Liver (tissue), 8 donors: ENCODE measurements at regions not wholly inside any gene's neighbourhood (a gene's known extent, or its start where the extent isn't known, plus 50 kb on each side); places are given as distances from the start of the nearest gene placed in this dataset.

Experiments used
- DNase-seq: peaks from one replicate; pipeline ENCODE4 v3.0.0-alpha.2; 2017; ENCODE audit warnings: low spot score
- H3K27ac ChIP-seq, 2 donors: one replicate each; pipeline ENCODE4 v1.7.0; 2013; ENCODE audit warnings: inconsistent platforms in 2 of 2, low read length in 2 of 2, control low read depth in 1 of 2, low read depth in 1 of 2, mild to moderate bottlenecking in 1 of 2
- H3K27me3 ChIP-seq, 4 donors: one replicate each; pipeline versions ENCODE4 v1.6.1 to v1.7.0; 2013; ENCODE audit warnings: low read length in 3 of 4, inconsistent platforms in 1 of 4, mild to moderate bottlenecking in 1 of 4, moderate library complexity in 1 of 4; ENCODE audit not compliant: control insufficient read depth in 4 of 4, insufficient read depth in 4 of 4
- H3K36me3 ChIP-seq, 4 donors: one replicate each; pipeline versions ENCODE4 v1.6.1 to v1.7.0; 2013; ENCODE audit warnings: low read length in 3 of 4, mild to moderate bottlenecking in 3 of 4, low read depth in 1 of 4, moderate library complexity in 1 of 4; ENCODE audit not compliant: control insufficient read depth in 4 of 4, insufficient read depth in 3 of 4
- H3K4me1 ChIP-seq, 4 donors: one replicate each; pipeline versions ENCODE4 v1.6.1 to v1.7.0; 2013; ENCODE audit warnings: low read length in 3 of 4, mild to moderate bottlenecking in 3 of 4, moderate library complexity in 1 of 4; ENCODE audit not compliant: control insufficient read depth in 4 of 4, insufficient read depth in 4 of 4
- H3K4me3 ChIP-seq, 3 donors: one replicate each; pipeline versions ENCODE4 v1.6.1 to v1.7.0; 2013; ENCODE audit warnings: low read length in 3 of 3, control low read depth in 1 of 3, low read depth in 1 of 3, mild to moderate bottlenecking in 1 of 3
- H3K9ac ChIP-seq, 2 donors: one replicate each; pipeline ENCODE4 v1.7.0; 2013; ENCODE audit warnings: low read length in 2 of 2, mild to moderate bottlenecking in 2 of 2, moderate library complexity in 2 of 2, control low read depth in 1 of 2, low read depth in 1 of 2
- H3K9me3 ChIP-seq, 4 donors: one replicate each; pipeline versions ENCODE4 v1.6.1 to v1.7.0; 2013; ENCODE audit warnings: low read length in 3 of 4; ENCODE audit not compliant: control insufficient read depth in 4 of 4
- EGR1 ChIP-seq, 2 donors: IDR thresholded peaks; 2 replicates each; pipeline ENCODE4 v1.6.1; 2016 to 2018; ENCODE audit warnings: antibody characterized with exemption in 2 of 2, low read depth in 2 of 2
- FOXA1 ChIP-seq: IDR thresholded peaks from 2 replicates; pipeline ENCODE4 v1.6.1; 2016; ENCODE audit warnings: antibody characterized with exemption
- FOXA2 ChIP-seq: IDR thresholded peaks from 2 replicates; pipeline ENCODE4 v1.6.1; 2016; ENCODE audit warnings: antibody characterized with exemption
- GABPA ChIP-seq, 2 donors: IDR thresholded peaks in 1 of 2; conservative IDR thresholded peaks in 1 of 2; 2 replicates each; pipeline ENCODE4 v1.6.1; 2016; ENCODE audit warnings: antibody characterized with exemption in 2 of 2, mild to moderate bottlenecking in 1 of 2, moderate library complexity in 1 of 2
- HNF4A ChIP-seq, 2 donors: conservative IDR thresholded peaks; 2 replicates each; pipeline ENCODE4 v1.6.1; 2016; ENCODE audit warnings: antibody characterized with exemption in 2 of 2, mild to moderate bottlenecking in 2 of 2
- HNF4G ChIP-seq: IDR thresholded peaks from 2 replicates; pipeline ENCODE4 v1.6.1; 2016; ENCODE audit warnings: antibody characterized with exemption
- JUND ChIP-seq, 2 donors: IDR thresholded peaks; 2 replicates each; pipeline ENCODE4 v1.6.1; 2016; ENCODE audit warnings: antibody characterized with exemption in 2 of 2
- NR2F2 ChIP-seq: IDR thresholded peaks from 2 replicates; pipeline ENCODE4 v1.6.1; 2016; ENCODE audit warnings: antibody characterized with exemption
- RAD21 ChIP-seq, 2 donors: IDR thresholded peaks; 2 replicates each; pipeline ENCODE4 v1.6.1; 2016; ENCODE audit warnings: antibody characterized with exemption in 2 of 2, mild to moderate bottlenecking in 2 of 2
- RXRA ChIP-seq, 2 donors: IDR thresholded peaks; 2 replicates each; pipeline ENCODE4 v1.6.1; 2017 to 2018; ENCODE audit warnings: antibody characterized with exemption in 2 of 2, mild to moderate bottlenecking in 1 of 2
- SP1 ChIP-seq: IDR thresholded peaks from 2 replicates; pipeline ENCODE4 v1.6.1; 2018; ENCODE audit warnings: antibody characterized with exemption, mild to moderate bottlenecking
- TAF1 ChIP-seq: conservative IDR thresholded peaks from 2 replicates; pipeline ENCODE4 v1.6.1; 2016; ENCODE audit warnings: antibody characterized with exemption, mild to moderate bottlenecking
- YY1 ChIP-seq: IDR thresholded peaks from 2 replicates; pipeline ENCODE4 v1.6.1; 2016; ENCODE audit warnings: antibody characterized with exemption, mild to moderate bottlenecking
- WGBS: extraction: QIAGEN DNeasy Blood & Tissue Kit; methylation state at CpG from one replicate; pipeline ENCODE4 v1.1.7; 2013; 5-methylcytosine and 5-hydroxymethylcytosine counted together
- TF ChIP-seq, protein P1 (sequence below): IDR thresholded peaks from 2 replicates; pipeline ENCODE4 v1.6.1; 2016; ENCODE audit warnings: antibody characterized with exemption, mild to moderate bottlenecking
- TF ChIP-seq, protein P2 (sequence below): IDR thresholded peaks from 2 replicates; pipeline ENCODE4 v1.6.1; 2016; ENCODE audit warnings: antibody characterized with exemption
- TF ChIP-seq, protein P3 (sequence below): IDR thresholded peaks from 2 replicates; pipeline ENCODE4 v1.6.1; 2016; ENCODE audit warnings: antibody characterized with exemption
- TF ChIP-seq, protein P4 (sequence below): fragments of 150-350 bp; IDR thresholded peaks from 2 replicates; pipeline ENCODE4 v1.5.1; 2017; ENCODE audit warnings: improper control_type of control experiment, low read depth, low read length; ENCODE audit not compliant: missing input control
- TF ChIP-seq, protein P5 (sequence below): IDR thresholded peaks from 2 replicates; pipeline ENCODE4 v1.6.1; 2016; ENCODE audit warnings: antibody characterized with exemption
- donor health status: healthy.
- donor health status: healthy.
- donor health status: healthy.
- donor health status: healthy.
- donor health status: healthy.

DNA sequence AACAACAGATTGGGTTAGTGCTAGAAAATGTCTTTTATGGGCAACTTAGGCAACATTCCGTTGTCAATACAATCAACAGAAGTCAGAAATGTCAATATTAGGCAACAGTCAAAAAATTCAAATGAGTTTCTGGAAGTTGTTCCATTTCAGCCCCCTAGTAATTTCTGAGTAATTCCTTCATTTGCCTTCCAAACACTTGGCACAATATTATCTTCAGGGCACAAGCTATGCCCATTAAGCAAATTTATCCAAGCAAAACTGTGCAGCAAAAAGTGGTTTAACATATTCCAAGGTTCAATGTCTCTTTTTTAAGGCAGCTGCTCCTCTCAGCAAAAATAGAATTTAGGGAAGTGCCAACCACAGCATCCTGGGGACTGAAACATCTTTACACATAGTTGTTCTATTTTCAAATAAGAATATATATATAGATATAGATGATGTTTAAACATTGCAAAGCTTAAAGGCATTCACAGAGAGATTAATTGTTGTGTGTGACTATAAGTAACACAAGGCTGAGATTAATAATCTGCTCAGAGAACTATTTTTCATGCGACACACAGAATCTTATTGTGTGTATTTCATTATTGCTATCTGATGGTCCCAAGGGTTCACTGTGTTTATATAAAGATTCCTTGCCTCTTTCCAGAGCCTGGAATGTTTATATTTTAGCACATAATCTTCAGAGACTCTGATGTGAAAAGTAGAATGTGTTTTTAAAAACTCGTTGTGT lies 75.2 kb upstream of the ADTRP start:
- Histone ChIP-seq H3K9me3 (no peaks in the 10 kb centered on the region), H3K27me3 (no peaks in the 10 kb centered on the region), H3K27ac (peak overlapping the region; percentile 93 to 99), H3K36me3 (no peaks in the 10 kb centered on the region), H3K4me1 (peaks cover 3 to 25% (median 19%) of the 10 kb centered on the region in 4 donors), H3K4me3 (no peak overlapping the region), H3K9ac (no peak overlapping the region)
- TF ChIP-seq, protein P1, sequence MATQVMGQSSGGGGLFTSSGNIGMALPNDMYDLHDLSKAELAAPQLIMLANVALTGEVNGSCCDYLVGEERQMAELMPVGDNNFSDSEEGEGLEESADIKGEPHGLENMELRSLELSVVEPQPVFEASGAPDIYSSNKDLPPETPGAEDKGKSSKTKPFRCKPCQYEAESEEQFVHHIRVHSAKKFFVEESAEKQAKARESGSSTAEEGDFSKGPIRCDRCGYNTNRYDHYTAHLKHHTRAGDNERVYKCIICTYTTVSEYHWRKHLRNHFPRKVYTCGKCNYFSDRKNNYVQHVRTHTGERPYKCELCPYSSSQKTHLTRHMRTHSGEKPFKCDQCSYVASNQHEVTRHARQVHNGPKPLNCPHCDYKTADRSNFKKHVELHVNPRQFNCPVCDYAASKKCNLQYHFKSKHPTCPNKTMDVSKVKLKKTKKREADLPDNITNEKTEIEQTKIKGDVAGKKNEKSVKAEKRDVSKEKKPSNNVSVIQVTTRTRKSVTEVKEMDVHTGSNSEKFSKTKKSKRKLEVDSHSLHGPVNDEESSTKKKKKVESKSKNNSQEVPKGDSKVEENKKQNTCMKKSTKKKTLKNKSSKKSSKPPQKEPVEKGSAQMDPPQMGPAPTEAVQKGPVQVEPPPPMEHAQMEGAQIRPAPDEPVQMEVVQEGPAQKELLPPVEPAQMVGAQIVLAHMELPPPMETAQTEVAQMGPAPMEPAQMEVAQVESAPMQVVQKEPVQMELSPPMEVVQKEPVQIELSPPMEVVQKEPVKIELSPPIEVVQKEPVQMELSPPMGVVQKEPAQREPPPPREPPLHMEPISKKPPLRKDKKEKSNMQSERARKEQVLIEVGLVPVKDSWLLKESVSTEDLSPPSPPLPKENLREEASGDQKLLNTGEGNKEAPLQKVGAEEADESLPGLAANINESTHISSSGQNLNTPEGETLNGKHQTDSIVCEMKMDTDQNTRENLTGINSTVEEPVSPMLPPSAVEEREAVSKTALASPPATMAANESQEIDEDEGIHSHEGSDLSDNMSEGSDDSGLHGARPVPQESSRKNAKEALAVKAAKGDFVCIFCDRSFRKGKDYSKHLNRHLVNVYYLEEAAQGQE, result peak; percentile 50
- TF ChIP-seq RXRA (IDR thresholded peaks at IDR 0.05) (peak; percentile 78 to 81), YY1 (peak; percentile 50), NR2F2 (no peak), HNF4A (conservative IDR thresholded peaks at IDR 0.05) (peak; percentile 88 to 90), HNF4G (peak; percentile 80), FOXA1 (peak; percentile 19), TAF1 (no peak), FOXA2 (peak; percentile 62), GABPA (IDR thresholded peaks at IDR 0.05 in 1 of 2, conservative IDR thresholded peaks at IDR 0.05 in 1 of 2) (no peak), JUND (IDR thresholded peaks at IDR 0.05) (peak; percentile 66 to 82), SP1 (peak; percentile 92), RAD21 (IDR thresholded peaks at IDR 0.05) (peak; percentile 50 to 68), EGR1 (IDR thresholded peaks at IDR 0.05; ENCODE audit: low read depth in 2 of 2) (peak in 1 of 2 donors; percentile 82)
- TF ChIP-seq, protein P2, sequence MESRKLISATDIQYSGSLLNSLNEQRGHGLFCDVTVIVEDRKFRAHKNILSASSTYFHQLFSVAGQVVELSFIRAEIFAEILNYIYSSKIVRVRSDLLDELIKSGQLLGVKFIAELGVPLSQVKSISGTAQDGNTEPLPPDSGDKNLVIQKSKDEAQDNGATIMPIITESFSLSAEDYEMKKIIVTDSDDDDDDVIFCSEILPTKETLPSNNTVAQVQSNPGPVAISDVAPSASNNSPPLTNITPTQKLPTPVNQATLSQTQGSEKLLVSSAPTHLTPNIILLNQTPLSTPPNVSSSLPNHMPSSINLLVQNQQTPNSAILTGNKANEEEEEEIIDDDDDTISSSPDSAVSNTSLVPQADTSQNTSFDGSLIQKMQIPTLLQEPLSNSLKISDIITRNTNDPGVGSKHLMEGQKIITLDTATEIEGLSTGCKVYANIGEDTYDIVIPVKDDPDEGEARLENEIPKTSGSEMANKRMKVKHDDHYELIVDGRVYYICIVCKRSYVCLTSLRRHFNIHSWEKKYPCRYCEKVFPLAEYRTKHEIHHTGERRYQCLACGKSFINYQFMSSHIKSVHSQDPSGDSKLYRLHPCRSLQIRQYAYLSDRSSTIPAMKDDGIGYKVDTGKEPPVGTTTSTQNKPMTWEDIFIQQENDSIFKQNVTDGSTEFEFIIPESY, result peak; percentile 73
- TF ChIP-seq, protein P3, sequence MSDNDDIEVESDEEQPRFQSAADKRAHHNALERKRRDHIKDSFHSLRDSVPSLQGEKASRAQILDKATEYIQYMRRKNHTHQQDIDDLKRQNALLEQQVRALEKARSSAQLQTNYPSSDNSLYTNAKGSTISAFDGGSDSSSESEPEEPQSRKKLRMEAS, result peak; percentile 54
- TF ChIP-seq, protein P4, sequence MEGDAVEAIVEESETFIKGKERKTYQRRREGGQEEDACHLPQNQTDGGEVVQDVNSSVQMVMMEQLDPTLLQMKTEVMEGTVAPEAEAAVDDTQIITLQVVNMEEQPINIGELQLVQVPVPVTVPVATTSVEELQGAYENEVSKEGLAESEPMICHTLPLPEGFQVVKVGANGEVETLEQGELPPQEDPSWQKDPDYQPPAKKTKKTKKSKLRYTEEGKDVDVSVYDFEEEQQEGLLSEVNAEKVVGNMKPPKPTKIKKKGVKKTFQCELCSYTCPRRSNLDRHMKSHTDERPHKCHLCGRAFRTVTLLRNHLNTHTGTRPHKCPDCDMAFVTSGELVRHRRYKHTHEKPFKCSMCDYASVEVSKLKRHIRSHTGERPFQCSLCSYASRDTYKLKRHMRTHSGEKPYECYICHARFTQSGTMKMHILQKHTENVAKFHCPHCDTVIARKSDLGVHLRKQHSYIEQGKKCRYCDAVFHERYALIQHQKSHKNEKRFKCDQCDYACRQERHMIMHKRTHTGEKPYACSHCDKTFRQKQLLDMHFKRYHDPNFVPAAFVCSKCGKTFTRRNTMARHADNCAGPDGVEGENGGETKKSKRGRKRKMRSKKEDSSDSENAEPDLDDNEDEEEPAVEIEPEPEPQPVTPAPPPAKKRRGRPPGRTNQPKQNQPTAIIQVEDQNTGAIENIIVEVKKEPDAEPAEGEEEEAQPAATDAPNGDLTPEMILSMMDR, result no peak
- TF ChIP-seq, protein P5, sequence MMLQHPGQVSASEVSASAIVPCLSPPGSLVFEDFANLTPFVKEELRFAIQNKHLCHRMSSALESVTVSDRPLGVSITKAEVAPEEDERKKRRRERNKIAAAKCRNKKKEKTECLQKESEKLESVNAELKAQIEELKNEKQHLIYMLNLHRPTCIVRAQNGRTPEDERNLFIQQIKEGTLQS, result peak; percentile 48
- WGBS, result 22% methylated on average over 3 of the region's 3 CpGs
- DNase-seq, result no peak
